Spleen (tissue), 11 donors: ENCODE measurements at regions not wholly inside any gene's neighbourhood (a gene's known extent, or its start where the extent isn't known, plus 50 kb on each side); places are given as distances from the start of the nearest gene placed in this dataset.
"Not testable (repeated sequence)": the region's sequence is repeated elsewhere in the genome, so short reads cannot be mapped to it uniquely, and the experiment has no call there.

ENCODE experiments used
- DNase-seq: peaks from one replicate; pipeline ENCODE4 v3.0.0-alpha.2; 2020
- H3K27ac ChIP-seq, 8 donors: fragments of 200-600 bp; sonication (generic) in 7 of 8; 1 replicate in 4 of 8; 2 replicates in 4 of 8; pipeline versions ENCODE4 v1.5.0 to v1.8.0; 2016 to 2021; ENCODE audit warnings: inconsistent platforms in 4 of 8, mild to moderate bottlenecking in 4 of 8, moderate library complexity in 1 of 8
- H3K27me3 ChIP-seq, 7 donors: fragments of 200-600 bp; sonication (generic) in 6 of 7; replicated peaks in 1 of 7; 1 replicate in 4 of 7; 2 replicates in 3 of 7; pipeline versions ENCODE4 v1.5.0 to v1.8.0; 2016 to 2021; ENCODE audit warnings: inconsistent platforms in 3 of 7, mild to moderate bottlenecking in 1 of 7
- H3K36me3 ChIP-seq, 6 donors: fragments of 200-600 bp; sonication (generic) in 5 of 6; 1 replicate in 4 of 6; 2 replicates in 2 of 6; pipeline versions ENCODE4 v1.5.0 to v1.8.0; 2016 to 2021; ENCODE audit warnings: inconsistent platforms in 2 of 6
- H3K4me1 ChIP-seq, 6 donors: fragments of 200-600 bp; sonication (generic) in 5 of 6; 1 replicate in 3 of 6; 2 replicates in 3 of 6; pipeline versions ENCODE4 v1.5.0 to v1.8.0; 2016 to 2021; ENCODE audit warnings: inconsistent platforms in 3 of 6
- H3K4me3 ChIP-seq, 8 donors: fragments of 200-600 bp; sonication (generic) in 7 of 8; 1 replicate in 4 of 8; 2 replicates in 4 of 8; pipeline versions ENCODE4 v1.5.0 to v1.8.0; 2016 to 2021; ENCODE audit warnings: inconsistent platforms in 4 of 8, mild to moderate bottlenecking in 4 of 8, moderate library complexity in 2 of 8
- H3K9me3 ChIP-seq, 8 donors: fragments of 200-600 bp; sonication (generic) in 7 of 8; 1 replicate in 4 of 8; 2 replicates in 4 of 8; pipeline versions ENCODE4 v1.5.0 to v1.8.0; 2016 to 2021; ENCODE audit warnings: inconsistent platforms in 4 of 8
- POLR2A ChIP-seq, 3 donors: fragments of 450-650 bp; IDR thresholded peaks; one replicate each; pipeline ENCODE4 v1.5.1; 2017; ENCODE audit warnings: antibody characterized with exemption in 3 of 3, mild to moderate bottlenecking in 1 of 3
- POLR2AphosphoS5 ChIP-seq, 3 donors: sonication (generic); formaldehyde crosslinking; IDR thresholded peaks; one replicate each; pipeline ENCODE4 v1.5.1; 2017; ENCODE audit warnings: antibody characterized with exemption in 3 of 3
- WGBS, 5 donors: extraction: QIAGEN DNeasy Blood & Tissue Kit in 3 of 5; methylation state at CpG; one replicate each; pipeline versions ENCODE4 v1.1.5 to v1.1.7; 2013 to 2018; 5-methylcytosine and 5-hydroxymethylcytosine counted together
- intact Hi-C: fragments of 100-400 bp; cut with DNase I; formaldehyde crosslinking; loops from one replicate; pipeline ENCODE4 v1.15.0; 2023; ENCODE audit warnings: low total_unique reads
- TF ChIP-seq, protein P1 (sequence below), 11 experiments: fragments of 200-600 bp in 7 of 11; fragments of 450-650 bp in 4 of 11; sonication (generic) in 4 of 11; IDR thresholded peaks in 8 of 11; conservative IDR thresholded peaks in 3 of 11; 1 replicate in 7 of 11; 2 replicates in 4 of 11; pipeline versions ENCODE4 v1.4.0 to v1.8.0; 2016 to 2021; ENCODE audit warnings: antibody characterized with exemption in 11 of 11, inconsistent platforms in 4 of 11, mild to moderate bottlenecking in 1 of 11
- donor health status: healthy with polysubstance abuse.
- donor health status: DM: no; HTN: no; CAD: no; lungs with moderate emphysema.
- donor health status: DM: no; HTN: no; CAD: no.
- donor health status: Bipolar disorder and iron deficiency.
- donor health status: healthy.
- donor health status: DM: no; HTN: no; CAD: no.
- donor health status: DM: yes; HTN: yes; CAD: no.

DNA sequence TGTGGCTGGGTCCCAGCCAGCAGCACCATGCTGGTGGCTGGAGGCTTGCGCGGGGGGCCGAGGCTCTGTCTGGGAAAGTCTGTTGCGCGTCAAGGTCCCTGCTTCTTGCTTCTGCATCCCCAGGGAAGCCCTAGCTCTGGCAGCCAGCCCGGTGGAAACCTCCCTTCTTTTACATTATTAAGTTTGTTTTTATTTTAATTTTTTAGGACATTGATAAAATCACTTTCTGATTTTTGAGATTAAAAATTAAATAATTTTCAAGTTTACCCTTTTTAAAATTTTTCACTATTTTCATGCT is 81.6 kb downstream of the TRIM51G start:
- H3K4me3 ChIP-seq, H3K27me3 ChIP-seq, DNase-seq, H3K27ac ChIP-seq, intact Hi-C loops, H3K36me3 ChIP-seq, H3K4me1 ChIP-seq: not testable (repeated sequence)
- 78 to 96% (median 90%) methylated on average over 6 of the region's 6 CpGs for WGBS, 5 donors
- peaks cover 0 to 17% (median 6%) of the 10 kb centered on the region in 8 donors for H3K9me3 ChIP-seq

DNA sequence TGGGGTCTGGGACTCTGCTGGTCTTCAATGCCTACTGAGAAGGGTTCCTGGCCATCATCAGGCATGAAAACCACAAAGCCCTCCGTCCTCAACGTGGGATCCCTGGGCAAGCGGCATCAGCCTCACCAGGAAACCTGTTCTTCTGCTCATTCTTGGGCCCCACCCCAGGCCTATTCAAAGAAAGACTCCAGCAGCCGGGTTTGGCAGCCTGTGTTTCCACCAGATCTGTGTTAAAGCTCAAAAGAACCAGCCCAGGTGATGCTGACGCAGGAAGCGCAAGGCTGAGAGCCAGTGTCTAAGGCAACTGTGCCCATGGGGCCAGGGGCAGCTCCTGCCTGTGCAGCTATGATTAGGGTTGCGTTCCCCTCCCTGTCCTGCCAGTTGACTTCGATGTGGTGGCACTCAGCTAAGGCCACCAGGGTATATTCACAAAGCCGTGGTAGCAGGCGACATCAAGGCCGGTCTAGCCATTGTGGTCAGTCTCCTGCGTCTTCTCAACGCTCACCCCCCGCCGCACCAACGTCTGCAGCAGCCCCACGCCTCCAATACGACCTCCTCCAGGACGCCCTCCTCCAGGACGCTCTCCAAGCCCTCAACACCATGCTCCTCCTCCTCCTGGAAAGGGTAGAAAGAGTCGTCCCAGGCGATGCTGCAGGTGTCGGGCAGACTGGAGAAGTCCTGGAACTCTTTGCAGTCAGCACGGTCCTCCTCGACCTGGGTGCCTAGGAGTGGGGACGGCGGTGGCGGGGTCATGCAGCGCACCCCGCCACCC is 82.1 kb downstream of the TRIM51G start:
- intact Hi-C loops, H3K4me3 ChIP-seq, H3K27ac ChIP-seq, H3K36me3 ChIP-seq, H3K4me1 ChIP-seq, H3K27me3 ChIP-seq: not testable (repeated sequence)
- peaks cover 0 to 17% (median 6%) of the 10 kb centered on the region in 8 donors for H3K9me3 ChIP-seq
- DNase-seq, result peak; percentile 39
- 88 to 93% (median 92%) methylated on average over 29 to 30 of the region's 30 CpGs for WGBS, 5 donors

- H3K27me3 ChIP-seq, H3K36me3 ChIP-seq, intact Hi-C loops, H3K27ac ChIP-seq, H3K4me1 ChIP-seq, H3K4me3 ChIP-seq: not testable (repeated sequence)
- DNase-seq, result peak; percentile 56
- 85 to 90% (median 86%) methylated on average over 23 to 29 of the region's 29 CpGs for WGBS, 5 donors
- peaks cover 0 to 17% (median 6%) of the 10 kb centered on the region in 8 donors for H3K9me3 ChIP-seq
Observed at GRCh38 chr11:48900801-48901181, 82.9 kb downstream of the TRIM51G start.

GRCh38 chr11:48900131-48900800 is 83.4 kb downstream of the TRIM51G start:
- intact Hi-C loops, result no loop called here
- no peak overlapping the region for H3K4me3 ChIP-seq
- no peaks in the 10 kb centered on the region for H3K36me3 ChIP-seq
- 68 to 91% (median 71%) methylated on average over 34 to 53 of the region's 53 CpGs for WGBS, 5 donors
- H3K9me3 ChIP-seq, result peaks cover 0 to 17% (median 6%) of the 10 kb centered on the region in 8 donors
- no peaks in the 10 kb centered on the region for H3K27me3 ChIP-seq
- no peak overlapping the region for H3K27ac ChIP-seq
- TF ChIP-seq, protein P1, sequence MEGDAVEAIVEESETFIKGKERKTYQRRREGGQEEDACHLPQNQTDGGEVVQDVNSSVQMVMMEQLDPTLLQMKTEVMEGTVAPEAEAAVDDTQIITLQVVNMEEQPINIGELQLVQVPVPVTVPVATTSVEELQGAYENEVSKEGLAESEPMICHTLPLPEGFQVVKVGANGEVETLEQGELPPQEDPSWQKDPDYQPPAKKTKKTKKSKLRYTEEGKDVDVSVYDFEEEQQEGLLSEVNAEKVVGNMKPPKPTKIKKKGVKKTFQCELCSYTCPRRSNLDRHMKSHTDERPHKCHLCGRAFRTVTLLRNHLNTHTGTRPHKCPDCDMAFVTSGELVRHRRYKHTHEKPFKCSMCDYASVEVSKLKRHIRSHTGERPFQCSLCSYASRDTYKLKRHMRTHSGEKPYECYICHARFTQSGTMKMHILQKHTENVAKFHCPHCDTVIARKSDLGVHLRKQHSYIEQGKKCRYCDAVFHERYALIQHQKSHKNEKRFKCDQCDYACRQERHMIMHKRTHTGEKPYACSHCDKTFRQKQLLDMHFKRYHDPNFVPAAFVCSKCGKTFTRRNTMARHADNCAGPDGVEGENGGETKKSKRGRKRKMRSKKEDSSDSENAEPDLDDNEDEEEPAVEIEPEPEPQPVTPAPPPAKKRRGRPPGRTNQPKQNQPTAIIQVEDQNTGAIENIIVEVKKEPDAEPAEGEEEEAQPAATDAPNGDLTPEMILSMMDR (IDR thresholded peaks at IDR 0.05 in 8 of 11, conservative IDR thresholded peaks at IDR 0.05 in 3 of 11), result no peak
- no peak for TF ChIP-seq POLR2A (IDR thresholded peaks at IDR 0.05)
- peak; percentile 66 for DNase-seq
- H3K4me1 ChIP-seq, result no peaks in the 10 kb centered on the region

DNA sequence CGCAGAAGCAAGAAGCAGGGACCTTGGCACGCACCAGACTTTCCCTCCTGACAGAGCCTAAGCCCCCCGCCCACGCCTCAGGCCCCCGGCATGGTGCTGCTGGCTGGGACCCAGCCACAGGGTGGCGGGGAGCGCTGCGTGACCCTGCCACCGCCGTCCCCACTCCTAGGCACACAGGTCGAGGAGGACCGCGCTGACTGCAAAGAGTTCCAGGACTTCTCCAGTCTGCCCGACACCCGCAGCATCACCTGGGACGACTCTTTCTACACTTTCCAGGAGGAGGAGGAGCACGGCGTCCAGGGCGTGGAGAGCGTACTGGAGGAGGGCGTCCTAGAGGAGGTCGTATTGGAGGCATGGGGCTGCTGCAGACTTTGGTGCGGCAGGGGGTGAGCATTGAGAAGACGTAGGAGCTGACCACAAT is 103.7 kb downstream of the TRIM51G start:
- Histone ChIP-seq H3K36me3 (no peaks in the 10 kb centered on the region), H3K27me3 (no peaks in the 10 kb centered on the region), H3K4me1 (no peaks in the 10 kb centered on the region), H3K4me3 (no peak overlapping the region), H3K27ac (no peak overlapping the region), H3K9me3 (peaks cover 0 to 6% (median 0%) of the 10 kb centered on the region in 8 donors)
- DNase-seq, result peak; percentile 58
- intact Hi-C loops, result no loop called here
- TF ChIP-seq POLR2AphosphoS5 (IDR thresholded peaks at IDR 0.05) (no peak), POLR2A (IDR thresholded peaks at IDR 0.05) (no peak)
- TF ChIP-seq, protein P1 (IDR thresholded peaks at IDR 0.05 in 8 of 11, conservative IDR thresholded peaks at IDR 0.05 in 3 of 11), result no peak
- WGBS, 5 donors, result 87 to 91% (median 87%) methylated on average over 17 to 24 of the region's 24 CpGs
